ENCODE measurements at regions not wholly inside any gene's neighbourhood (a gene's known extent, or its start where the extent isn't known, plus 50 kb on each side); places are given as distances from the start of the nearest gene placed in this dataset.

DNA sequence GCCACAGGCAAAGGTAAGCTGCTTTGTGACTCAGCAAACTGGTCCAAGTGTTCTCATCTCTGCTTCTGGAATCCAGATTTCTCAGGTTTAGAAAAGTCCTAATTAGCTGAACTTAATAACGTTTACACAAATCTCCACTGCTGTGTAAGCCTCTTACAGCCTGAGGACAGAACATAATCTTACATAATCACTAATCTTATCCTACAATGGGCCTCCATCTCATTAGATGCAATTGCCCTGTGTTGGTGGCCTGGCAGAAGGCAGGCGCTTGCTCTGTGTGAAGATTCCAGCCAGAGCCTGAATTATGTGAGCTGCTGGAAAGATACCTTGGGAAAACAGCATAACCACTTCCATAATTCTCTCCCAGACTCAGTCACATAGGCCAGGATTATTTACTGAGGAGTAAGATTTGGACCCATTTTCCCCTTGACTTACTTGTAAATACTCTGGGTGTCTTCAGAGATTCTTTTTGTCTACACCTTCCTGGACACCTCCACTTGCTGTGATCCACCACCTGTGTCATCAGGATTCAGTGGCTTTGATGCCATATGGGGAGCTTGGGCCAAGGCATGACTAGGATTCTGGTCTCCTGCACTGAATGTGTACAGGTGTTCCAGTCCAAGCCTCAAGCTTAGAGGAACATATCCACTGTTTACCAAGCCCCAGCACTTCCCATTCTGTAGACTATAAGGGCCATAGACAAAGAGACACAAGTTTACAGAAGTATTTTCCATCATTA is 104.4 kb downstream of the C6orf118 start:
- H3K27me3 ChIP-seq = no peaks in the 10 kb centered on the region
- intact Hi-C loops (cut with DNase I) = no loop called here
- H3K36me3 ChIP-seq = no peaks in the 10 kb centered on the region
- no peak for TF ChIP-seq POLR2AphosphoS5 (IDR thresholded peaks at IDR 0.05; ENCODE audit: insufficient read depth in 1 of 2, low read depth in 1 of 2)
- TF ChIP-seq, protein P1, sequence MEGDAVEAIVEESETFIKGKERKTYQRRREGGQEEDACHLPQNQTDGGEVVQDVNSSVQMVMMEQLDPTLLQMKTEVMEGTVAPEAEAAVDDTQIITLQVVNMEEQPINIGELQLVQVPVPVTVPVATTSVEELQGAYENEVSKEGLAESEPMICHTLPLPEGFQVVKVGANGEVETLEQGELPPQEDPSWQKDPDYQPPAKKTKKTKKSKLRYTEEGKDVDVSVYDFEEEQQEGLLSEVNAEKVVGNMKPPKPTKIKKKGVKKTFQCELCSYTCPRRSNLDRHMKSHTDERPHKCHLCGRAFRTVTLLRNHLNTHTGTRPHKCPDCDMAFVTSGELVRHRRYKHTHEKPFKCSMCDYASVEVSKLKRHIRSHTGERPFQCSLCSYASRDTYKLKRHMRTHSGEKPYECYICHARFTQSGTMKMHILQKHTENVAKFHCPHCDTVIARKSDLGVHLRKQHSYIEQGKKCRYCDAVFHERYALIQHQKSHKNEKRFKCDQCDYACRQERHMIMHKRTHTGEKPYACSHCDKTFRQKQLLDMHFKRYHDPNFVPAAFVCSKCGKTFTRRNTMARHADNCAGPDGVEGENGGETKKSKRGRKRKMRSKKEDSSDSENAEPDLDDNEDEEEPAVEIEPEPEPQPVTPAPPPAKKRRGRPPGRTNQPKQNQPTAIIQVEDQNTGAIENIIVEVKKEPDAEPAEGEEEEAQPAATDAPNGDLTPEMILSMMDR (IDR thresholded peaks at IDR 0.05) = no peak
- no peak for TF ChIP-seq POLR2A (IDR thresholded peaks at IDR 0.05)
- H3K4me3 ChIP-seq = no peak overlapping the region
- no peak overlapping the region for H3K27ac ChIP-seq
- H3K9me3 ChIP-seq = no peaks in the 10 kb centered on the region
- no peaks in the 10 kb centered on the region for H3K4me1 ChIP-seq
- no peak for DNase-seq (ENCODE audit: extremely low spot score in 2 of 2)

DNA sequence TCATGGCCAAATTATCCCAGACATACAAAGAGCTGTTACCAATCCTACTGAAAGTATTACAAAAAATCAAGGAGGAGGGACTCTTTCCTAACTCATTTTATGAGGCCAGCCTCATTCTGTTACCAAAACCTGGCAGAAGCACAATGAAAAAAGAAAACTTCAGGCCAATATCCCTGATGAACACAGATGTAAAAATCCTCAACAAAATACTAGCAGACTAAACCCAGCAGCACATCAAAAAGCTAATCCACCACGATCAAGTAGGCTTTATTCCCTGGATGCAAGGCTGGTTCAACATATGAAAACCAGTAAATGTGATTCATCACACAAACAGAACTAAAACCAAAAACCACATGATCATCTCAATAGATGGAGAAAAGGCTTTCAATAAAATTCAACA is 109.2 kb downstream of the C6orf118 start:
- H3K4me3 ChIP-seq = no peak overlapping the region

DNA sequence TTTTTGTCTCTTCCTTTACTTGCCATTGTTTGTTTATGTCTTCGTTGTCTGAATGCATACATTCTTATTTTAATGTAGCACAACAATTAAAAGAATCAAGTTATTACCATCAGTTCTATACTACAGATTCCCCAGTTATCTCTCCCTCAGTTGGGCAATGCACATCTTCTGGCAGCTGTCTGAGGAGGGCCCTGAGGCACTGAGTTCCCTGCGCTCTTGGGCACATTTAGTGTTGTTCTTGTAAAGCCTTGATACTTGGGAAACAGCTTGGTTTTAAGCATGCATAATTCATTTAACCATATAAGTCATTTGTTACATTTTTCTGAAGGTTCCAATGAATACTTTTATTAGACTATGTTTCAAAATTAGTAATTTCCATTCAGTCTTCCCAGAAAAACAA is 117.9 kb downstream of the C6orf118 start:
- no peak for DNase-seq (ENCODE audit: extremely low spot score in 2 of 2)
- intact Hi-C loops (cut with DNase I) = no loop called here
- Histone ChIP-seq H3K9me3 (no peaks in the 10 kb centered on the region), H3K27me3 (no peaks in the 10 kb centered on the region), H3K4me3 (no peak overlapping the region), H3K27ac (no peak overlapping the region), H3K36me3 (no peaks in the 10 kb centered on the region), H3K4me1 (no peaks in the 10 kb centered on the region)
- TF ChIP-seq, protein P1 (IDR thresholded peaks at IDR 0.05) = no peak
- TF ChIP-seq POLR2A (IDR thresholded peaks at IDR 0.05) (no peak), POLR2AphosphoS5 (IDR thresholded peaks at IDR 0.05; ENCODE audit: insufficient read depth in 1 of 2, low read depth in 1 of 2) (no peak)

More for the DNA sequence above, 109.2 kb downstream of the C6orf118 start:
- no peaks in the 10 kb centered on the region for H3K4me1 ChIP-seq
- TF ChIP-seq POLR2A (IDR thresholded peaks at IDR 0.05) (no peak), POLR2AphosphoS5 (IDR thresholded peaks at IDR 0.05; ENCODE audit: insufficient read depth in 1 of 2, low read depth in 1 of 2) (no peak)
- TF ChIP-seq, protein P1 (IDR thresholded peaks at IDR 0.05) = no peak
- H3K9me3 ChIP-seq = no peaks in the 10 kb centered on the region
- intact Hi-C loops (cut with DNase I) = no loop called here
- no peak overlapping the region for H3K27ac ChIP-seq
- H3K27me3 ChIP-seq = no peaks in the 10 kb centered on the region
- DNase-seq (ENCODE audit: extremely low spot score in 2 of 2) = no peak
- no peaks in the 10 kb centered on the region for H3K36me3 ChIP-seq

DNA sequence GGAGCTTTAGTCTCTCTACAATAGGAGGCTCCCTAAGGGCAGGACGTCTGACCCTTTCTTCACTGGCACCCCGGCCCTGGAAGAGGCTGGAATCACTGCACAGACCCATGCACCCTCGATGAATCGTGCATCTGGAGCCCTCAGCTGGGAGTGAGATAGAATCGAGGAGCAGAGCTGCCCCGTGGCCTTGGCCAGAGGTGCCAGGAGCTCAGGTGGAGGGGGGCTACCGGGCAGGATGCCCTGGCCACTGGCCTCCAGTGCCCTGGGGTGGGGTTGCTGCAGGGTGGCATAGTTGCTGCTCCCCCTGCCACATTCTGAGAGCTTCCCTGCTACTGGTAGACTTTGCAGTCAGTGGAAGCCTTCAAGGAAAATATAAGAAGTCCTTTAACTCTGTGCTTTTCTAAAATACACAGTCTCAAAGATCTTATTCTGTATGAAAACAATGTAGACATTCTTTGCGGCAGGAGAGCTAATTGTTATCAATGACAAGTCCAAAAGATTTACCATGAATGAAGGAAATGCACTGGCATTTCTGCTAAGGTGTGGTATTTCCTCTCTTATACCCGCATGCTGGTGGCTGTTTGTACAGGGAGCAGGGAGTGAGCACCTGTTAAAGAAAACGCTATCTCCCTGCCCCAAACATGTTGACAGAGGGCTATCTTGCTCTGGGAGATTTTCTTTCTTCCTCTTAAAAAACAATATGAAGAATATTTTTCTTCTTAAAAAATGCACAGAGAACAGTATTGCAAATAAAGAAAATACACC is 122.8 kb downstream of the C6orf118 start:
- Histone ChIP-seq H3K36me3 (no peaks in the 10 kb centered on the region), H3K27ac (no peak overlapping the region), H3K27me3 (no peaks in the 10 kb centered on the region), H3K9me3 (no peaks in the 10 kb centered on the region), H3K4me1 (no peaks in the 10 kb centered on the region), H3K4me3 (no peak overlapping the region)
- intact Hi-C loops (cut with DNase I) = no loop called here
- no peak for TF ChIP-seq POLR2AphosphoS5 (IDR thresholded peaks at IDR 0.05; ENCODE audit: insufficient read depth in 1 of 2, low read depth in 1 of 2)
- TF ChIP-seq, protein P1 (IDR thresholded peaks at IDR 0.05) = no peak
- no peak for TF ChIP-seq POLR2A (IDR thresholded peaks at IDR 0.05)
- no peak for DNase-seq (ENCODE audit: extremely low spot score in 2 of 2)

DNA sequence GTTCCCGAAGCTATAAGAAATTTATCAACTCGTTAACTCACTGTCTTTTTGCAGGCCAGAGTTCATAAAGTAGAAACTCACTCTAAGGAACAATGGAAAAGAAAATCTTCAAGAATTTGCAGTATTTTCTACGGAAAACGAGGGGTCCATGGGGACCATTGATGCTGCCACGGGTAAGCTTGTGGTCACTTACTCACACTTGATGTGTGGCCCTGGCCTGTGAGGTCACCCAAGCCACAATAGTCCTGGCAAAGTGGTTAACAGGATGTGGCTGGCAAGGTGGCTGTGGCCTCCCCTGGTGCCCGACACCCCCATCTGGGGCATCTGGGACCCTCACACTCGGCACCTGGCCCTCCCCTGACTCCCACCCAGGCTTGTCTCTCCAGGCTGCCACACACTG is 123.4 kb downstream of the C6orf118 start:
- intact Hi-C loops (cut with DNase I) = no loop called here
- Histone ChIP-seq H3K36me3 (no peaks in the 10 kb centered on the region), H3K27me3 (no peaks in the 10 kb centered on the region), H3K27ac (no peak overlapping the region), H3K4me3 (no peak overlapping the region), H3K4me1 (no peaks in the 10 kb centered on the region), H3K9me3 (no peaks in the 10 kb centered on the region)
- TF ChIP-seq POLR2A (IDR thresholded peaks at IDR 0.05) = no peak
- TF ChIP-seq POLR2AphosphoS5 (IDR thresholded peaks at IDR 0.05; ENCODE audit: insufficient read depth in 1 of 2, low read depth in 1 of 2) = no peak
- TF ChIP-seq, protein P1 (IDR thresholded peaks at IDR 0.05) = no peak
- no peak for DNase-seq (ENCODE audit: extremely low spot score in 2 of 2)
